Posterior vena cava (tissue), 2 donors: ENCODE measurements at regions not wholly inside any gene's neighbourhood (a gene's known extent, or its start where the extent isn't known, plus 50 kb on each side); places are given as distances from the start of the nearest gene placed in this dataset.

Experiments
- DNase-seq: peaks from one replicate; pipeline ENCODE4 v3.0.0-alpha.2; 2020; ENCODE audit warnings: low spot score
- intact Hi-C, 2 donors: fragments of 100-400 bp; cut with DNase I; formaldehyde crosslinking; loops; one replicate each; pipeline versions ENCODE4 v1.14.1 to v1.14.2; 2022 to 2023
- donor health status: DM: yes; HTN: yes; CAD: no.
- donor health status: DM: yes; HTN: yes; CAD: no.

GRCh38 chr2:71747559-71747958 lies 294.2 kb downstream of the DYSF start:
- intact Hi-C loops: no loop called here
- DNase-seq: no peak

- DNase-seq: peak; percentile 83
- intact Hi-C loops: no loop called here
These were observed 293.7 kb downstream of the DYSF start for GRCh38 chr2:71746946-71747501.

- no peak for DNase-seq
- intact Hi-C loops: no loop called here
These were observed 291.4 kb downstream of the DYSF start for GRCh38 chr2:71744781-71745180.

- intact Hi-C loops: no loop called here
- no peak for DNase-seq
These were observed 290.8 kb downstream of the DYSF start for GRCh38 chr2:71743995-71744675.

GRCh38 chr2:71742953-71743601 lies 289.7 kb downstream of the DYSF start:
- intact Hi-C loops: no loop called here
- DNase-seq: peak; percentile 91

- intact Hi-C loops: no loop called here
- no peak for DNase-seq
These were observed 283.6 kb downstream of the DYSF start for GRCh38 chr2:71736986-71737385.

GRCh38 chr2:71736091-71736861 lies 282.9 kb downstream of the DYSF start:
- DNase-seq: no peak
- intact Hi-C loops: no loop called here
